GM23248 (cell line): ENCODE measurements at regions not wholly inside any gene's neighbourhood (a gene's known extent, or its start where the extent isn't known, plus 50 kb on each side); places are given as distances from the start of the nearest gene placed in this dataset.

Experiments used
- EZH2 ChIP-seq: fragments of 200-600 bp; sonication (generic); IDR thresholded peaks from 2 replicates; pipeline ENCODE4 v1.6.1; 2018; ENCODE audit warnings: antibody characterized with exemption, mild to moderate bottlenecking; ENCODE audit not compliant: insufficient read depth, poor library complexity, severe bottlenecking
- EZH2phosphoT487 ChIP-seq: fragments of 200-600 bp; sonication (generic); IDR thresholded peaks from 2 replicates; pipeline ENCODE4 v1.6.1; 2018; ENCODE audit warnings: antibody characterized with exemption, moderate library complexity, mild to moderate bottlenecking, low read depth; ENCODE audit not compliant: insufficient read depth

DNA sequence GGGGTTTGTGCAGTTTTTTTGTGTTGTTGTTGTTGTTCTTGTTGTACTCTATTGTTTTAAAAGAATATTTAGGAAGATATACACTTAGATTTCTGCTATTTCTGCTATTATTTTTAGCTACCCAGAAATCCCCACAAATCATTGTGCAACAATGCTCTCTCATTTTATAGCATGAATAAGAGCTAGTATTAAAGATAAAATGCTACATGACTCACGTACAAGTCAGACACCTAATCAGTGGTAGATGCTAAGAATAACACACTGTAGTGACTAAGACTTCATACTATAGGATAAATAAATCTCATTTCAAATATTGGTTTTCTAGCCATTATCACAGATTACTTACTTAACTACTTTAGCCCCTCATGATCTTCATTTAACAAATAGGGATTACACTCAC, 920.5 kb downstream of the KCNMA1 start:
- TF ChIP-seq EZH2phosphoT487 (no peak), EZH2 (no peak)
